ENCODE measurements at regions not wholly inside any gene's neighbourhood (a gene's known extent, or its start where the extent isn't known, plus 50 kb on each side); places are given as distances from the start of the nearest gene placed in this dataset.
"Not testable (repeated sequence)": the region's sequence is repeated elsewhere in the genome, so short reads cannot be mapped to it uniquely, and the experiment has no call there.

DNA sequence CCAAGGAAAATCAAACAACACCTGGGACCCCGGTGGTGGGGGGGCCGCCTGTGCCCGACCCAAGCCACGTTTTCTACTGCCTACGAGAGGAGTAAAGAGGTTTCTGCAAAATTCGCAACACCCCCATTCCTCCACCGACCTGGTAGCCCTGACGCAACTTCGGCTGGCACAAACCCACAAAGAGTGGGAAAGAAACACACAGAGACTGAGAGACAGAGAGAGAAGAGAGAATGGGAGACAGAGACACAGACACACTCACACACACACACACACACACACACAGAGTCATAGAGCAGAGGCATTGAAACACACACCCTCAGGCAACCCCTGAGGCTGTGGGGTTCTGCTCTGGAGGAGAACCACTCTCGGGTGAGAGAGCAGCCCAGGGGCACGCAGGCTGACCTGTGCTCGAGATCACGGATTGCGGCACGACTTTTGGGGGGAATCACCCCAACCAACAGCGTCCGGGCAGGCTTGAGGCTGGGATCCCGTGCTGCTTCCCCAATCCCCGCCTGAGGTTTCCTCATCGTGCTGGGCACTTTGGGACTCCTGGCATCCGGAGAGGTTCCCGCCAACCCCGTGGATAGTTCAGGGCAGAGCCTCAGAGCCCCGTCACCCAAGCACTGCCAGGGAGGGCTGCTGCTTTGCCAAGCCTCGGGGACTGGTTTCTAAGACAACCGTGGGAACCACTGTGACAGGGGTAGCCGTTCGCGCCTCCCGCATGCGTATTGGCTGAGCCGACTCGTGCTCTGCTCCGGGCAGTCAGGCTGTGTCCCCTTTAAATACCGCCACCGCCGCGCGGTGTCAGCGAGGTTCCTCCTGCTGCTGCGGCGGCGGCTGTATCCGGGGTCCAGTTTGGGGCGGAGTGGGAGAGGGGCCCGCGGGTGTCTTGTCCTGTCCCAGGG, 682.4 kb upstream of the TPTE start:
- no peak for DNase-seq

DNA sequence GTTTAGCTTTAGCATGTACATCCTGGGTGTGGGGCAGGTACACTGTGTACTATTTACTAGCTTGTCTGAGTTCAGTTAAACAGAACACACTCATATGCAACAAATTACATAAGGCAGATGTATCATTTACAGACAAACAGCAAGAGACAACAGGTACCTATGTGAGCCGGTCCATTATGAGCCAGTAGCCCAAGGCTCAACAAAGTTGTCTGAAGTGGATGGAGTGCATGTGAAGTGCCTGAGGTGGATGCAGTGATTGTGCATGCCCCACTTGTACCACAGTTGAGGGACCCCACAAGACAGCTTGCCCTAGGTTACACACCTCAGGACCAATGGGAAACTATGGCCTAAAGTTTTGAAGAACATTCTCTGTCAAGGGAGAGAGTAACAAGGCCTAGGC, 677.3 kb upstream of the TPTE start:
- DNase-seq = not testable (repeated sequence)

DNA sequence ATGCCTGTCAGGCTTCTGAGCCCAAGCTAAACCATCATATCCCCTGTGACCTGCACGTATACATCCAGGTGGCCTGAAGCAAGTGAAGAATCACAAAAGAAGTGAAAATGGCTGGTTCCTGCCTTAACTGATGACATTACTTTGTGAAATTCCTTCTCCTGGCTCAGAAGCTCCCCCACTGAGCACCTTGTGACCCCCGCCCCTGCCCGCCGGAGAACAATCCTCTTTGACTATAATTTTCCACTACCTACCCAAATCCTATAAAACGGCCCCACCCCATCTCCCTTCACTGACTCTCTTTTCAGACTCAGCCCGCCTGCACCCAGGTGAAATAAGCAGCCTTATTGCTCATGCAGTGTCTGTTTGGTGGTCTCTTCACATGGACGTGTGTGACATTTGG, 673.9 kb upstream of the TPTE start:
- not testable (repeated sequence) for DNase-seq

DNA sequence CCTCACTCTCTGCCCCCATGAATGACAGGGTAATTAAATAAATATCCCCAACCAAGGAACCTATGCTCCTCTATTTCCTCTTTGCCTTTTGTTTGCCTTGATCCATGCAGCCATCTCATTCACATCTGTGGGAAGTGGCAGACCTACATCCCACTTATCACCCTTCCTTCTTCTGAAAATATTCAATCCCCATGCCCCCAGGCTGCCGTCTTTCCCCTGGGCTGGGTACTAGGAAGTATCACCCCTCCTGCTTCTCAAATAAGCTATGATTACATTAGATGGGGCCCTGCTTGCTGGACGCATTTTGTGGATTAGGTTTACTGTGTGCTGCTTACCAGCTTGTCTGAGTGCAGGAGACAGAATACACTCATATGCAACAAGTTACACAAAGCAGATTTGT, 670.2 kb upstream of the TPTE start:
- DNase-seq = not testable (repeated sequence)

DNA sequence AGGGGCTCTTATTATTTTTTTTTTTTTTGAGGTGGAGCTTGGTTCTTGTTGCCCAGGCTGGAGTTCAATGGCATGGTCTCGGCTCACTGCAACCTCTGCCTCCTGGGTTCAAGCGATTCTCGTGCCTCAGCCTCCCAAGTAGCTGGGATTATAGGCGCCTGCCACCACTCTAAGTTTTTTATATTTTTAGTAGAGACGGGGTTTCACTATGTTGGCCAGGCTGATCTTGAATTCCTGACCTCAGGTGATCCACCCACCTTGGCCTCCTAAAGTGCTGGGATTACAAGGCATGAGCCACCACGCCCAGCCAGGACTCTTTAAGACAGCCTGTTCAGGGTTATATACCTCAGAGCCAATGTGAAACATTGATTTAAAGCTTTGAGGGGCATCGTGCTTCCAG, 669.7 kb upstream of the TPTE start:
- not testable (repeated sequence) for DNase-seq

DNA sequence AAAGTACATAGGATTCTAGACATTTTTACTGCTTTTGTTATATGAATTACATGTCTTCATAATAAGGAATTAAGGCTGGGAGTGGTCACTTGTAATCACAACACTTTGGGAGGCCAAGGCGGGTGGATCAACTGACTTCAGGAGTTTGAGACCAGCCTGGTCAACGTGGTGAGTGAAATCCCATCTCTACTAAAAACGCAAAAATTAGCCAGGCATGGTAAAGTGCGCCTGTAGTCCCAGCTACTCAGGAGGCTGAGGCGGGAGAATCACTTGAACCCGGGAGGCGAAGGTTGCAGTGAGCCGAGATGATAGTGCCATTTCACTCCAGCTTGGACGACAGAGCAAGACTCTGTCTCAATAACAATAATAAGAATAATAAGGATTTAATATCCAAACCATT, 663.8 kb upstream of the TPTE start:
- DNase-seq = not testable (repeated sequence)

DNA sequence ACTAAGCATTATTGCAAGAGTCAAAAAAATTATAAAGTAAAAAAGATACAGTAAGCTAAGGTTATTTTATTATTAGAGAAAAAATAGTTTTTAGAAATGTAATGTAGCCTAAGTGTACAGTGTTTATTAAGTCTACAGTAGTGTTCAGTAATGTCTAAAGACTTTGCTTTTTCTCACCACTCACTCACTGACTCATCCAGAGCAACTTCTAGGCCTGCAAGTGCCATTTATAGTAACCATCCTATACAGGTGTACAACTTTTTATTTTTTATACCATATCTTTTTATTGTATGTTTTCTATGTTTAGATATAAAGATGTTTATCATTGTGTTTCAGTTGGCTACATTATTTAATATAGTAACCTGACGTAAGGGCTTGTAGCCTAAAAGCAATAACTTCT, 661.5 kb upstream of the TPTE start:
- DNase-seq = not testable (repeated sequence)

DNA sequence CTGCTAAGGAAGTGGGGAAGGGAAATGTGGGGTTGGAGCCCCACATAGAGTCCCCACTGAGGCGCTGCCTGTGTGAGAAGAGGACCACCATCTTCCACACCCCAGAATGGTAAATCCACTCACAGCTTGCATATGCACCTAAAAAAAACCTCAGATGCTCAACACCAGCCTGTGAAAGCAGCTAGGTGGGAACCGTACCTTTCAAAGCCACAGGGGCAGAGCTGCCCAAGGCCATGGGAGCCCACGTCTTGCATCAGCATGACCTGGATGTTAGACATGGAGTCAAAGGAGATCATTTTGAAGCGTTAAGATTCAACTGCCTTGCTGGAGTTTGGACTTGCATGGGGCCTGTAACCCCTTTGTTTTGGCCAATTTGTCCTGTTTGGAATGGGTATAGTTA, 658.9 kb upstream of the TPTE start:
- not testable (repeated sequence) for DNase-seq

DNA sequence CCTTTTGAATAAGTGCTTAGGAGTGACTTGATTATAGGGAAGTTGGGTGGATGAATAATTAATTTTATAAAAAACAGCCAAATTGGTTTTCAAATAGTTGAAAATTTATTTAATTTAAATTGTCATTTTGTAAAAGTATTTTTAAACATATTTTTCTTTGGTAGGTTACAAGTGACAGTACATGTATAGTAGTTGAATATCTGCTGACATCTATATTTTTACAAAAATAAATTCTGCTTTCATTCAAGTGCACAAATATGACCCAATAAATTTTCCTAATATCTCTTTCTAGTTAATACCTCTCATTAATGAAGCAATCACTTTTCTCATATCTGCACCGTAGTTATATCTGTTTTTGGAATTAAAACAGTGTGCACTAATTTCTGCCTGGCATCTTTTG, 653.6 kb upstream of the TPTE start:
- DNase-seq = not testable (repeated sequence)

DNA sequence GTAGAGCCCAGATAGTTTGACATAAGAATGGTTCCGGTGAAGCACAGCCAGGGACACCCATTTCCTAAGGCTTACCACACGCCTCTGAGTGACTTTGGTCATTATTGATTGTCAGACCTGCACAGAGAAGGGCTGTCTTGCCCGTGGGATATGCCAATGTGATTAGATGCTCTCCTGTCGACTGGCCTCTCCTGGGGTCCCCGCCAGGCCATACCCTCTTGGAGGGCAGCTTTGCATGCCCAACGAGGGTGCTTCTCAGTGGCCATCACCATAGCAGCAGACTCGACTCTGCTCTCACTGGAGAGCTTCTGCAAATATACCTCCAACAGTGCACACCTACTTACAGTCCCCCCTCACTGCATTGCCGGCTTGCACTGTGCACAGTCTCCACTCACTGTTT, 648.3 kb upstream of the TPTE start:
- DNase-seq = not testable (repeated sequence)

DNA sequence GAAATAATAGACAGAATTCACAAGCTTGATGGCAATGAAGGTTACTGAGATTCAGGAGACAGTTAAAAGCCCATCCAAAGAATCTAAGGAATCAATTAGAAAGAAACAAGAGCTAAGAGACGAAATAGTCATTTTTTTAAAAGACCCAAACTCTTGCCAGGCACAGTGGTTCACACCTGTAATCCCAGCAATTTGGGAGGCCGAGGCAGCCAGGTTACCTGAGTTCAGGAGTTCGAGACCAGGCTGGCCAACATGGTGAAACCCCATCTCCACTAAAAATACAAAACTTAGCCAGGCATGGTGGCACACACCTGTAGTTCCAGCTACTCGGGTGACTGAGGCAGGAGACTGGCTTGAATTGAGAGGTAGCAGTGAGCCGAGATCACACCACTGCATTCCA, 647.2 kb upstream of the TPTE start:
- not testable (repeated sequence) for DNase-seq

DNA sequence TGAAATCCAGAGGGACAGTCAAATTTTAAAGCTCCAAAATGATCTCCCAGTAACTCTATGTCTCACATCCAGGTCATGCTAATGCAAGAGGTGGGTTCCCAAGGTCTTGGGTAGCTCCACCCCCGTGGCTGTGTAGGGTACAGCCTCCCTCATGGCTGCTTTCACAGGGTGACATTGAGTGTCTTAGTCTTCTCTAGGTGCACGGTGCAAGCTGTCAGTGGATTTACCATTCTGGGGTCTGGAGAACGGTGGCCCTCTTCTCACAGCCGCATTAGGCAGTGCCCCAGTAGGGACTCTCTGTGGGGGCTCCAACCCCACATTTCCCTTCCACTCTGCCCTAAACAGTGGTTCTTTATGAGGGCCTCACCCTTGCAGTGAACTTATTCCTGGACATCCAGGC, 640.0 kb upstream of the TPTE start:
- DNase-seq = not testable (repeated sequence)

DNA sequence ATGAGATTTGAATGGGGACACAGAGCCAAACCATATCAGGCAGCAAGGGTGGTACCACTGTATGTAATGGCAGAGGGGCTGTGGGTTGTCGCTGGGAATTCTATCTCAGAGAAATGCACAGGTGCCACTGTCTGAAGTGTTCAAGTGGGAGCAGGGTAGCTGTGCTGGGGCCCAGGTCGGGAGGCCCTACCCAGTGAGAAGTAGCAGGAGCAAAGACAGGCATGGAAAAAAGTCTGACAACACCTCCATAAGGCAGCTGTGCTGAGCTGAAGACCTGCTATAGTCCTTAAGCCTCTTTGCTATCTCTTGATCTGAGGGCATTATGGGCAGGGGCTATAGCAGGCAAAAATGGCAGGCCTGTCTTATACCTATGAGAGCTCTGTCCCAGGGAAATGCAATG, 638.3 kb upstream of the TPTE start:
- not testable (repeated sequence) for DNase-seq

DNA sequence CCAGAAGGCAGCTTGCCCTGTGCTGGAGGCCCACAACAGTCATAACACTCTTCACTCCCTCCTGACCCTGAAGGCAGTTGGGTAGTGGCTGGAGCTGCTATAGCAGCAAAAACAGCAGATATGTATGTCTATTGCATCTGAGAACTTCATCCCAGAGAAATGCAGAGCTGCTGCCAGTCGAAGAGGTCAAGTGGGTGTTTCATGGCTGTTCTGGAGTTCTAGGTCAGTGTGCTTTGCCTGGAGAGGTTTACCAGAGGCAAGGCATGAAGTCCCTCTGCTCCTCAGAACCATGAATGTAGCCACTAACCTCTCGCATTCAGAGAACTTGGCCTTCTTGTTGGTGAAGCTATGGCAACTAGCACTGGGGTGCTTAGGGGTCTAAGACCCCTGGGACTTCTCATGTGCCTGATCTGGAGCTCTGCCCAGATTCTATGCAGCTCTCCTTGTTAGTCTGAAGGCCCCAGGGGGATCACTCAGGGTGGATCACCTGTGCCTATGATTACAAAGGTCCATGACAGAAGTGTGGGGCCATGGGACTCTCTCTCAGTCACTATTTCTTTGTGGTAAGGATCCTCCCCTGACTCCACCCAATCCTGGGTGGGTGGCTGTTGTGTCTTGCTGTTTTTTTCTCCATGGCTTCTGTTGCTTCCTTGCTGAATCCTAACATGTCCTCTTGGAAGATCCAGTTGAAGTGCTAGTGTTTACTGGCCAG, 637.7 kb upstream of the TPTE start:
- not testable (repeated sequence) for DNase-seq

DNA sequence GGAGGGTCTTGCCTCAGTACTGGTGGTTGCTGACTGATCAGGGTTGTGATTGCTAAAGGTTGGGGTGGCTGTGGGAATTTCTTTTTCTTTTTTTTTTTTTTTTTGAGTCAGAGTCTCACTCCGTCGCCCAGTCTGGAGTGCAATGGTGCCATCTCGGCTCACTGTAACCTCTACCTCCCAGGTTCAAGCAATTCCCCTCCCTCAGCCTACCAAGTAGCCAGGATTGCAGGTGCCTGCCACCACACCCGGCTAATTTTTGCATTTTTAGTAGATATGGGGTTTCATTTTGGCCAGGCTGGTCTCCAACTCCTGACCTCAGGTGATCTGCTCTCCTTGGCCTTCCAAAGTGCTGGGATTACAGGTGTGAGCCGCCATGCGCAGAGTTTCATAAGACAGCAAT, 632.9 kb upstream of the TPTE start:
- DNase-seq = not testable (repeated sequence)

DNA sequence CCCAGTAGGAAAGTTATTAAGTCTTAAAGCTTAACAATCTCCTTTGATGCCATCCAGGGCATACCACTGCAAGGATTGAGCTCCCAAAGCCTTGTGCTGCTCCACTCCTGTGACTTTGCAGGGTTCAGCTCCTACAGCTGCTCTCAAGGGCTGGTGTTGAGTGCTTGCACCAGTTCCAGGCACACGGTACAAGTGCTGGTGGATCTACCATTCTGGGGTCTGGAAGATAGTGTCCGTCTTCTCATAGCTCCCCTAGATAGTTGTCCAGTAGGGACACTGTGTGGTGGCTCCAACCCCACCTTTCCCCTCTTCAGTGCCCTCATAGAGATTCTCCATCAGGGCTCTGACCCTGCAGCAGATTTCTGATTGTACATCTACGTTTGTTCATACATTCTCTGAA, 617.8 kb upstream of the TPTE start:
- DNase-seq = not testable (repeated sequence)

DNA sequence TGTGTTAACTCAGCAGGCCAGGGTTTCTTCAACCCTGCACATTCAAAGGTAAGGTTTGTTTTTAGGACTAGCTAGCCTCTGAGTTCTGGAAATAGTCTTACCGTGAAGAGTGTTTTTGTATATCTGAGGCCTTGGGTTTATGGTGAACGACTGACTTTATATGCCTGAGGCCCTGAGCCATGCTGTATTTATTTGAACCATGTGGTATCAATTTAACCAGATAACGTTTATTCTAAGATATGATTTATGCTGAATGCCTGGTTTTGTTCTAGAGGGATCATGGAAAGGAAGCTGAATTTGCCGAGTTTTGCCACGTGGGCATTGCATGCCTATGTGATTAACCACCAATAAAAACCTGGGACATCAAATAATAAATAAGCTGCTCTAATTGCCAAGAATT, 607.2 kb upstream of the TPTE start:
- DNase-seq = not testable (repeated sequence)

DNA sequence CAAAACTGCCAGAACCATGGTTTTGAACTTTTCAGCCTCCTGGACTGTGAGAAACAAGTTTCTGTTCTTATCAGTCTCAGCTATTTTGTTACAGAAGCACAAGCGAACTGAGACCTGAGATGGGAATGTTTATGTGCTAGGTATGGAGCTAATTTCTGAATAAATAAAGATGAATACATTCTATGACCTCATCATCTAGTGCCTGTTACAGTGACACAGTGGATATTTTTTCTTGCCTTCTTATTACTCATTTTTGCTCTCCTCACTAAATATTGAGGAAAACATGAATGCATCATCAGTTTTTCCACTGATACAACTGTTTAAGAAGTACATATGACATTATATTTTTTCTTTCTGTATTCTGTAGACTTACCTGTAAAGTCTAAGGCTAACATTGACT, 601.9 kb upstream of the TPTE start:
- not testable (repeated sequence) for DNase-seq

DNA sequence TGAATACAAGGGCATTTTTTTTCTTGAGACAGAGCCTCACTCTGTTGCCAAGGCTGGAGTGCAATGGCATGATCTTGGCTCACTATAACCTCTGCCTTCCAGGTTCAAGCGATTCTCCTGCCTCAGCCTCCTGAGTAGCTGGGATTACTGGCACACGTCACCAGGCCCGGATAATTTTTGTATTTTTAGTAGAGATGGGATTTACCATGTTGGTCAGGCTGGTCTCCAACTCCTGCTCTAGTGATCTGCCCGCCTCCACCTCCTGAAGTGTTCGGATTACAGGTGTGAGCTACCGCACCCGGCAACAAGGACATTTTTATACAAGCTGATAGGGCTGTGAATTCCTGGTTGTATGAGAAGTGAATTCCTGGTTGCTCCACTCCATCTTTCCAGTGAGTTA, 577.7 kb upstream of the TPTE start:
- DNase-seq = not testable (repeated sequence)

DNA sequence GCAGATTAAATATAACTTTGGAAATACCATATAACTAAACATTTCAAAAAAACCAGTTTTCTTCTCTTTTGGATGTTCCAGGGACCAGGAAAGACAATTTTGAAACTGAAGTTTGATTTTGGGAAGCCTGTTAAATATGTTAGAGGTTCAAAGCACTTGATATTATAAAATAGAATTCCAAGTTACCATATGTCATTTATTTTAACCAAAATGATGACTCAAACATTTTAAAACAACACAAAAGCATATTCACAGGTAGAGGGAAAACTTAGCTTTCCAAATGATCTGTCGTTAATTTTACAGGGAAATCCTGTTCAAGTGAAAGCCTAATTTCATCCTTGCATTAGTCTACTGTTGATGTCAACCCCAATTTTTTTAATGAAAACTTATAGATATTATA, 575.3 kb upstream of the TPTE start:
- DNase-seq = not testable (repeated sequence)

DNA sequence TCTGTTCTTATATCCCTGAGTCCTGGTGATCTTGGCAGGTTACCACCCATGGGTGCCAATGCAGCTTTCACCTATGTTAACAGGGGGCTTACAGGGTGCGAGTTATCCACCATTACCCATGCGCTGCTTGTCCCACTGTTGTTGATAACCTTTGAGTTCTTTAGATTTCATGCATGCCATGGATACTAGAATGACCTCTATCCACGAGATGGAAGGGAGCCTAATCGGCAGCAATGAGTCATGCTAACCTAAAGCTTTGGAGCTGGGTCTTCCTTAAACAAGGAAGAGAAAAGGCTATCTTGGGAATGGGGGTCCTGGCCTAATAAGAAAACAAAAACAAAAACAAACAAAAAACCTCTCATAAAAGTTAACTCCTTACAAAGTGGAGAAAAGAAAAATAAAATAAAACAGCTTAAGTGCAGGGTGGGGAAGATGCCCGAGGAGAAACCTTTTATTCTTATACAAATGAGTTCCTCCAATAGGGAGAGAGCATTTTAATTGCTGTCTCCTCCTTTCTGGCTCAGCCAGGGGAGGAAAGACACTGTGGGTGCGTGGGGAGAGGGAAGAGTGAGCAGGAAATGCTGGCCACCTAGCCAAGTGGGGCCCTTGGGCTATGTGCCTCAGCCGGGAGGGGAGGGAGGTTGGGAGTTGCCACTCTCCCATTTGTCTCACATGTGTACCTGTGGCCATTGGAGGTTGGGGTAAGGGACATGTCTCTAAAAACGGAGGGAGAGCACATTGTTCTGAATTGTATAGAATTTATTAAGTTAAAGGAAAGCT, 571.7 kb upstream of the TPTE start:
- DNase-seq = not testable (repeated sequence)

DNA sequence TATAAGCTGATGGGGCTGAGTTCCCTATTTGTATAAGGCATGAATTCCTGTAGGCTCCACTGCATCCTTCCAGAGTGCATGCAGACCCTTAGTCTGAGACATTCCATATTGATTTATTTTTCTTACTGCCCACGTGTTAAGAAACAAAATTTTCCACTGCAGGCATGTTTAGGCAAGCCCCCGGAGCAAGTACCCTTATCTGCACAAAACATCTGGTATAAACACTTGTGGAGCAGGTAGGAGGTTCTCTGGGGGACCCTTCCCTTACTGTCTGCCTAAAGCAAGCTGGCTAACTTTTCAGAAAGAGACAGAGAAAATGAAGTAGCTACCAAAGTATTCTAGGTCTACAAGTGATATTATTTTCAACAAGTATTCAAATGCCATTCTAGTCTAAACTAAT, 571.0 kb upstream of the TPTE start:
- DNase-seq = not testable (repeated sequence)

DNA sequence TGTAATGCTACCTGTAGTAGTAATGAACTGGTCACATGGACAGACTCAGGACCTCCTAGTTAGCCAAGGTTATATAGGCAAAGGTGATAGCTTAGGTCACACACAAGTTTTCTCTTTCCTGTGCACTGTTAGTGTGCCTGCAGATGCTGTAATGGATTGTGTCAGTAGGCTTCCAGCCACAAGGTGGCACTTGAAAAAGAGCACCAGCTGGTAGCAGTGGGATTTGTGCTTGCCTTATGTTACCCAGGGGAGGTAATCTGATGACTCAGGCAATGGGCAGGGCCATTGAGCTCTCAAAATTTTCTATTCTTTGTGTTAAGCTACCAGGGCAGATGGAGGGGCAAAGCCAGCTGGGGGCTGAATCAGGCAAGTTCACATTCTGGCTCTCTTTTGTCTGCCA, 562.6 kb upstream of the TPTE start:
- not testable (repeated sequence) for DNase-seq

Measured in NCI-H1417 (cell line).